ENCODE measurements at regions not wholly inside any gene's neighbourhood (a gene's known extent, or its start where the extent isn't known, plus 50 kb on each side); places are given as distances from the start of the nearest gene placed in this dataset. TPM values are rescaled to one million over a fixed set of nuclear protein-coding genes. Genes with fewer than 3 reads are reported as not detected.

Small RNAs in the stretch of these regions (microRNA-seq; reads per million reads assigned to microRNA genes)
- gene MIR4510, result not detected

Small RNAs in the stretch of these regions (small RNA-seq; reads per million reads assigned to genes)
- gene AC068867.1 (not detected), gene MIR4510 (not detected)

Measured in GM12878 (cell line).